HL-60 (cell line): ENCODE measurements at regions not wholly inside any gene's neighbourhood (a gene's known extent, or its start where the extent isn't known, plus 50 kb on each side); places are given as distances from the start of the nearest gene placed in this dataset.

Source experiments
- DNase-seq, 2 experiments: peaks; one replicate each; pipeline ENCODE4 v3.0.0-alpha.2; 2010 to 2020; ENCODE audit warnings: low read depth in 1 of 2, low spot score in 1 of 2
- H3K27ac ChIP-seq: fragments of 250-450 bp; sonication (Bioruptor Pico); replicated peaks from 2 replicates; pipeline ENCODE4 v1.5.1; 2020; ENCODE audit warnings: mild to moderate bottlenecking, moderate library complexity
- H3K27me3 ChIP-seq: fragments of 250-450 bp; sonication (Bioruptor Pico); 2 replicates; pipeline ENCODE4 v1.5.1; 2021; ENCODE audit warnings: mild to moderate bottlenecking, moderate library complexity; ENCODE audit not compliant: insufficient read depth, poor library complexity, severe bottlenecking
- H3K4me3 ChIP-seq: replicated peaks from 2 replicates; pipeline ENCODE4 v1.5.1; 2011; ENCODE audit warnings: mild to moderate bottlenecking, control low read depth, low read length; ENCODE audit not compliant: insufficient read depth
- GABPA ChIP-seq: IDR thresholded peaks from 2 replicates; pipeline ENCODE4 v1.6.1; 2012; ENCODE audit warnings: low read depth
- POLR2AphosphoS5 ChIP-seq: IDR thresholded peaks from 2 replicates; pipeline ENCODE4 v1.6.1; 2012; ENCODE audit warnings: low read depth
- SPI1 ChIP-seq: IDR thresholded peaks from 2 replicates; pipeline ENCODE4 v1.6.1; 2012; ENCODE audit warnings: low read depth, mild to moderate bottlenecking, borderline replicate concordance
- TF ChIP-seq, protein P1 (sequence below): IDR thresholded peaks from 2 replicates; pipeline ENCODE4 v1.6.1; 2012; ENCODE audit warnings: low read depth; ENCODE audit not compliant: insufficient replicate concordance
- TF ChIP-seq, protein P2 (sequence below): IDR thresholded peaks from one replicate; pipeline ENCODE4 v1.5.1; 2011; ENCODE audit warnings: low read length, control low read depth, inconsistent platforms; ENCODE audit not compliant: insufficient read depth

DNA sequence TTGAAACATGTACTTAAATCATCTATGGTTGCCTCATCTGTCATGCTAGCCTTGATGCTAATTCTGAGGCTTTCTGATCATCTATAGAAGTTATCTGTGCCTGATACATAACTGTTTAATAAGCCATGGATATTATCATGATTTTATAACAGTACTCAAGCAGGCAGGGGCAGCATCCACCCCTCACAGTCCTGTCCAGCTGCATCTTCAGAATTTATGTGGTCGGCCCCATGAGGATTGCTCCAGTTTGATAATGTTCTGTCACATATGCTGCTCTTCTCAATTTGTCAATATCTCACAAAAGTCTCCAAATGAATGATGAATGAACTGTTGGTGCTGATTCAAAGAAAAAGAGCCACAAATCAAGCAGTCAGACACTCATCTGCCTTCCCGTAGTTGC is 335.1 kb upstream of the POM121L12 start:
- Histone ChIP-seq H3K27me3 (no peaks in the 10 kb centered on the region), H3K4me3 (no peak overlapping the region), H3K27ac (no peak overlapping the region)
- TF ChIP-seq, protein P1, sequence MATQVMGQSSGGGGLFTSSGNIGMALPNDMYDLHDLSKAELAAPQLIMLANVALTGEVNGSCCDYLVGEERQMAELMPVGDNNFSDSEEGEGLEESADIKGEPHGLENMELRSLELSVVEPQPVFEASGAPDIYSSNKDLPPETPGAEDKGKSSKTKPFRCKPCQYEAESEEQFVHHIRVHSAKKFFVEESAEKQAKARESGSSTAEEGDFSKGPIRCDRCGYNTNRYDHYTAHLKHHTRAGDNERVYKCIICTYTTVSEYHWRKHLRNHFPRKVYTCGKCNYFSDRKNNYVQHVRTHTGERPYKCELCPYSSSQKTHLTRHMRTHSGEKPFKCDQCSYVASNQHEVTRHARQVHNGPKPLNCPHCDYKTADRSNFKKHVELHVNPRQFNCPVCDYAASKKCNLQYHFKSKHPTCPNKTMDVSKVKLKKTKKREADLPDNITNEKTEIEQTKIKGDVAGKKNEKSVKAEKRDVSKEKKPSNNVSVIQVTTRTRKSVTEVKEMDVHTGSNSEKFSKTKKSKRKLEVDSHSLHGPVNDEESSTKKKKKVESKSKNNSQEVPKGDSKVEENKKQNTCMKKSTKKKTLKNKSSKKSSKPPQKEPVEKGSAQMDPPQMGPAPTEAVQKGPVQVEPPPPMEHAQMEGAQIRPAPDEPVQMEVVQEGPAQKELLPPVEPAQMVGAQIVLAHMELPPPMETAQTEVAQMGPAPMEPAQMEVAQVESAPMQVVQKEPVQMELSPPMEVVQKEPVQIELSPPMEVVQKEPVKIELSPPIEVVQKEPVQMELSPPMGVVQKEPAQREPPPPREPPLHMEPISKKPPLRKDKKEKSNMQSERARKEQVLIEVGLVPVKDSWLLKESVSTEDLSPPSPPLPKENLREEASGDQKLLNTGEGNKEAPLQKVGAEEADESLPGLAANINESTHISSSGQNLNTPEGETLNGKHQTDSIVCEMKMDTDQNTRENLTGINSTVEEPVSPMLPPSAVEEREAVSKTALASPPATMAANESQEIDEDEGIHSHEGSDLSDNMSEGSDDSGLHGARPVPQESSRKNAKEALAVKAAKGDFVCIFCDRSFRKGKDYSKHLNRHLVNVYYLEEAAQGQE: no peak
- TF ChIP-seq SPI1: no peak
- TF ChIP-seq, protein P2, sequence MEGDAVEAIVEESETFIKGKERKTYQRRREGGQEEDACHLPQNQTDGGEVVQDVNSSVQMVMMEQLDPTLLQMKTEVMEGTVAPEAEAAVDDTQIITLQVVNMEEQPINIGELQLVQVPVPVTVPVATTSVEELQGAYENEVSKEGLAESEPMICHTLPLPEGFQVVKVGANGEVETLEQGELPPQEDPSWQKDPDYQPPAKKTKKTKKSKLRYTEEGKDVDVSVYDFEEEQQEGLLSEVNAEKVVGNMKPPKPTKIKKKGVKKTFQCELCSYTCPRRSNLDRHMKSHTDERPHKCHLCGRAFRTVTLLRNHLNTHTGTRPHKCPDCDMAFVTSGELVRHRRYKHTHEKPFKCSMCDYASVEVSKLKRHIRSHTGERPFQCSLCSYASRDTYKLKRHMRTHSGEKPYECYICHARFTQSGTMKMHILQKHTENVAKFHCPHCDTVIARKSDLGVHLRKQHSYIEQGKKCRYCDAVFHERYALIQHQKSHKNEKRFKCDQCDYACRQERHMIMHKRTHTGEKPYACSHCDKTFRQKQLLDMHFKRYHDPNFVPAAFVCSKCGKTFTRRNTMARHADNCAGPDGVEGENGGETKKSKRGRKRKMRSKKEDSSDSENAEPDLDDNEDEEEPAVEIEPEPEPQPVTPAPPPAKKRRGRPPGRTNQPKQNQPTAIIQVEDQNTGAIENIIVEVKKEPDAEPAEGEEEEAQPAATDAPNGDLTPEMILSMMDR: no peak
- no peak for TF ChIP-seq POLR2AphosphoS5
- no peak for TF ChIP-seq GABPA
- no peak for DNase-seq

GRCh38 chr7:52695973-52696595 is 339.3 kb upstream of the POM121L12 start:
- H3K27me3 ChIP-seq: no peaks in the 10 kb centered on the region
- no peak for DNase-seq
- H3K4me3 ChIP-seq: no peak overlapping the region
- no peak for TF ChIP-seq POLR2AphosphoS5
- TF ChIP-seq, protein P2: no peak
- TF ChIP-seq, protein P1: no peak
- H3K27ac ChIP-seq: no peak overlapping the region

- DNase-seq: no peak
- no peaks in the 10 kb centered on the region for H3K27me3 ChIP-seq
- no peak for TF ChIP-seq POLR2AphosphoS5
- TF ChIP-seq, protein P1: no peak
- TF ChIP-seq SPI1: no peak
- TF ChIP-seq GABPA: no peak
- TF ChIP-seq, protein P2: no peak
- no peak overlapping the region for H3K27ac ChIP-seq
- H3K4me3 ChIP-seq: no peak overlapping the region
Observed at GRCh38 chr7:52691257-52691656, 344.2 kb upstream of the POM121L12 start.
